SK-N-SH (cell line): ENCODE measurements at regions not wholly inside any gene's neighbourhood (a gene's known extent, or its start where the extent isn't known, plus 50 kb on each side); places are given as distances from the start of the nearest gene placed in this dataset.

Experiments used
- CTCF ChIA-PET: fragments of 300-600, 350-600 bp; formaldehyde crosslinking; extraction: SDS; loops from one replicate; lab custom pipeline; 2021; lab: Yijun Ruan, JAX
- POLR2A ChIA-PET: fragments of 350-600 bp; sonication (Branson Sonifier 250); formaldehyde crosslinking; extraction: SDS; loops from one replicate; lab custom pipeline; 2020; ENCODE audit warnings: antibody characterized with exemption, inconsistent platforms; lab: Yijun Ruan, JAX
- DNase-seq: peaks from one replicate; pipeline ENCODE4 v3.0.0; 2012
- H2AFZ ChIP-seq: fragments of 200-600 bp; sonication (generic); 2 replicates; pipeline ENCODE4 v1.8.1; 2016; ENCODE audit warnings: antibody characterized with exemption, mild to moderate bottlenecking, low read depth
- H3F3A ChIP-seq: fragments of 200-600 bp; sonication (generic); replicated peaks from 2 replicates; pipeline ENCODE3; 2016; ENCODE audit warnings: antibody characterized with exemption, mild to moderate bottlenecking; ENCODE audit not compliant: insufficient read depth
- H3K27ac ChIP-seq, 2 experiments: fragments of 200-500 bp in 1 of 2; fragments of 200-600 bp in 1 of 2; sonication (Bioruptor generic) in 1 of 2; sonication (generic), shearing (Covaris generic) in 1 of 2; 2 replicates each; pipeline versions ENCODE4 v1.5.1 to v1.6.1; 2014 to 2016; ENCODE audit warnings: low read depth in 2 of 2, inconsistent platforms in 1 of 2, low read length in 1 of 2, mild to moderate bottlenecking in 1 of 2, mixed read lengths in 1 of 2
- H3K27me3 ChIP-seq: fragments of 200-600 bp; sonication (generic), shearing (Covaris generic); 2 replicates; pipeline ENCODE4 v1.6.1; 2016; ENCODE audit warnings: mixed run types; ENCODE audit not compliant: insufficient read depth
- H3K36me3 ChIP-seq, 2 experiments: fragments of 200-500 bp in 1 of 2; fragments of 200-600 bp in 1 of 2; sonication (Bioruptor generic) in 1 of 2; sonication (generic) in 1 of 2; replicated peaks in 1 of 2; 2 replicates each; pipeline versions ENCODE3 to v1.5.1; 2014 to 2016; ENCODE audit warnings: low read length in 1 of 2, mild to moderate bottlenecking in 1 of 2; ENCODE audit not compliant: insufficient read depth in 2 of 2, control insufficient read depth in 1 of 2
- H3K4me1 ChIP-seq, 2 experiments: fragments of 200-500 bp in 1 of 2; fragments of 200-600 bp in 1 of 2; sonication (Bioruptor generic) in 1 of 2; sonication (generic), shearing (Covaris generic) in 1 of 2; 2 replicates each; pipeline versions ENCODE4 v1.5.1 to v1.6.1; 2014 to 2016; ENCODE audit warnings: low read depth in 1 of 2, low read length in 1 of 2, mixed run types in 1 of 2; ENCODE audit not compliant: insufficient read depth in 2 of 2, control insufficient read depth in 1 of 2
- H3K4me2 ChIP-seq: fragments of 200-600 bp; sonication (generic), shearing (Covaris generic); 2 replicates; pipeline ENCODE4 v1.6.1; 2017; ENCODE audit warnings: mixed run types
- H3K4me3 ChIP-seq, 2 experiments: fragments of 200-500 bp in 1 of 2; fragments of 200-600 bp in 1 of 2; sonication (Bioruptor generic) in 1 of 2; sonication (generic), shearing (Covaris generic) in 1 of 2; 2 replicates each; pipeline versions ENCODE4 v1.5.1 to v1.8.1; 2014 to 2016; ENCODE audit warnings: low read depth in 2 of 2, inconsistent platforms in 1 of 2, low read length in 1 of 2, mild to moderate bottlenecking in 1 of 2, mixed read lengths in 1 of 2, moderate library complexity in 1 of 2
- H3K79me2 ChIP-seq: fragments of 200-600 bp; sonication (generic); 2 replicates; pipeline ENCODE4 v1.8.1; 2017; ENCODE audit warnings: mild to moderate bottlenecking; ENCODE audit not compliant: insufficient read depth
- H3K9ac ChIP-seq: fragments of 200-600 bp; sonication (generic); 2 replicates; pipeline ENCODE4 v1.6.1; 2017; ENCODE audit warnings: mixed run types
- H3K9me2 ChIP-seq: fragments of 200-600 bp; sonication (generic); 2 replicates; pipeline ENCODE4 v1.6.1; 2017; ENCODE audit warnings: mixed run types
- H3K9me3 ChIP-seq: fragments of 200-600 bp; sonication (generic); 2 replicates; pipeline ENCODE4 v1.6.1; 2017; ENCODE audit warnings: mixed run types, mild to moderate bottlenecking, moderate library complexity
- H4K20me1 ChIP-seq: fragments of 200-600 bp; sonication (generic); 2 replicates; pipeline ENCODE4 v1.6.1; 2017; ENCODE audit warnings: mild to moderate bottlenecking, mixed run types; ENCODE audit not compliant: insufficient read depth
- CHD2 ChIP-seq: fragments of 150-350 bp; IDR thresholded peaks from 2 replicates; pipeline ENCODE4 v1.6.1; 2018; ENCODE audit warnings: low read length; ENCODE audit not compliant: partially characterized antibody
- FOSL2 ChIP-seq: IDR thresholded peaks from 2 replicates; pipeline ENCODE4 v1.4.0; 2012; ENCODE audit warnings: low read depth, mild to moderate bottlenecking, moderate library complexity, borderline replicate concordance
- GABPA ChIP-seq: IDR thresholded peaks from 2 replicates; pipeline ENCODE4 v1.4.0; 2012; ENCODE audit warnings: low read depth, mild to moderate bottlenecking
- MAX ChIP-seq: IDR thresholded peaks from 2 replicates; pipeline ENCODE4 v1.4.0; 2012; ENCODE audit warnings: low read depth
- NFIC ChIP-seq: IDR thresholded peaks from 2 replicates; pipeline ENCODE4 v1.4.0; 2012; ENCODE audit warnings: borderline replicate concordance
- PBX3 ChIP-seq: IDR thresholded peaks from 2 replicates; pipeline ENCODE4; 2012
- POLR2AphosphoS5 ChIP-seq: IDR thresholded peaks from 2 replicates; pipeline ENCODE4 v1.6.1; 2012; ENCODE audit warnings: low read depth, low read length
- RAD21 ChIP-seq: IDR thresholded peaks from 2 replicates; pipeline ENCODE4 v1.6.1; 2012; ENCODE audit warnings: mild to moderate bottlenecking, low read length
- RCOR1 ChIP-seq: fragments of 150-350 bp; IDR thresholded peaks from 2 replicates; pipeline ENCODE4 v1.6.1; 2017; ENCODE audit warnings: antibody characterized with exemption, low read length
- REST ChIP-seq: IDR thresholded peaks from 2 replicates; pipeline ENCODE4 v1.6.1; 2012; ENCODE audit warnings: mild to moderate bottlenecking, low read depth, low read length, moderate library complexity
- RFX5 ChIP-seq: IDR thresholded peaks from 2 replicates; pipeline ENCODE4 v1.6.1; 2012; ENCODE audit warnings: mild to moderate bottlenecking, improper control_type of control experiment, low read length
- TCF12 ChIP-seq: IDR thresholded peaks from 2 replicates; pipeline ENCODE4 v1.4.0; 2012
- TEAD4 ChIP-seq: IDR thresholded peaks from 2 replicates; pipeline ENCODE4 v1.4.0; 2012; ENCODE audit warnings: mild to moderate bottlenecking, borderline replicate concordance; ENCODE audit not compliant: insufficient read depth
- USF1 ChIP-seq: IDR thresholded peaks from 2 replicates; pipeline ENCODE4 v1.4.0; 2012; ENCODE audit warnings: low read depth, borderline replicate concordance
- USF2 ChIP-seq: fragments of 150-350 bp; IDR thresholded peaks from 2 replicates; pipeline ENCODE4 v1.6.1; 2017; ENCODE audit warnings: antibody characterized with exemption, low read length, low read depth, borderline replicate concordance
- YY1 ChIP-seq: IDR thresholded peaks from 2 replicates; pipeline ENCODE4 v1.4.0; 2012; ENCODE audit warnings: low read depth, mild to moderate bottlenecking
- WGBS: methylation state at CpG from one replicate; pipeline ENCODE4 v1.1.6; 2017; ENCODE audit warnings: low lambda C conversion rate; 5-methylcytosine and 5-hydroxymethylcytosine counted together

GRCh38 chrX:137654481-137654880 is 88.6 kb downstream of the ZIC3 start:
- Histone ChIP-seq H4K20me1 (no peaks in the 10 kb centered on the region), H3K4me1 (no peaks in the 10 kb centered on the region), H3K4me2 (no peak overlapping the region), H3K4me3 (no peak overlapping the region), H3K9me3 (no peaks in the 10 kb centered on the region), H3K27me3 (no peaks in the 10 kb centered on the region), H3F3A (no peaks in the 10 kb centered on the region), H3K79me2 (no peaks in the 10 kb centered on the region), H3K9me2 (no peaks in the 10 kb centered on the region), H3K27ac (no peak overlapping the region), H3K36me3 (no peaks in the 10 kb centered on the region), H3K9ac (no peak overlapping the region), H2AFZ (no peak overlapping the region)
- POLR2A ChIA-PET = no interaction called here
- CTCF ChIA-PET = no interaction called here
- no peak for DNase-seq
- no peak for TF ChIP-seq GABPA
- TF ChIP-seq USF1 = no peak

- no peaks in the 10 kb centered on the region for H3K9me3 ChIP-seq
- H3K4me2 ChIP-seq = no peak overlapping the region
- WGBS = 15% methylated on average over 6 of the region's 6 CpGs
- no peaks in the 10 kb centered on the region for H3K36me3 ChIP-seq
- no peak overlapping the region for H3K9ac ChIP-seq
- TF ChIP-seq YY1 (no peak), RFX5 (no peak), RAD21 (no peak), FOSL2 (no peak), TCF12 (no peak), TEAD4 (no peak), MAX (no peak), RCOR1 (no peak), USF2 (no peak), POLR2AphosphoS5 (no peak), CHD2 (no peak), NFIC (no peak), REST (no peak), PBX3 (no peak)
- no peaks in the 10 kb centered on the region for H3K27me3 ChIP-seq
- no peak for DNase-seq
- no peaks in the 10 kb centered on the region for H3K9me2 ChIP-seq
- H4K20me1 ChIP-seq = no peaks in the 10 kb centered on the region
- H3F3A ChIP-seq = no peaks in the 10 kb centered on the region
- no peaks in the 10 kb centered on the region for H3K79me2 ChIP-seq
- H2AFZ ChIP-seq = no peak overlapping the region
- ChIA-PET POLR2A (no interaction called here), CTCF (no interaction called here)
- no peak overlapping the region for H3K4me3 ChIP-seq
- H3K27ac ChIP-seq = no peak overlapping the region
- H3K4me1 ChIP-seq = no peaks in the 10 kb centered on the region
These were observed 101.8 kb downstream of the ZIC3 start for GRCh38 chrX:137667776-137668175.
